K562 (cell line): ENCODE measurements at regions not wholly inside any gene's neighbourhood (a gene's known extent, or its start where the extent isn't known, plus 50 kb on each side); places are given as distances from the start of the nearest gene placed in this dataset.

Source experiments
- ATAC-seq: fragments of 200-7000 bp; cut with Tn5 transposase; 3 replicates; pipeline ENCODE4 v1.9.1; 2020; ENCODE audit warnings: moderate library complexity
- BruUV-seq: library from RNA; stranded (reverse); fragments of 400-500 nt; replicated peaks from 2 replicates; lab custom pipeline; 2021; lab: Mats Ljungman, UMichigan
- CTCF ChIA-PET: fragments of 300-600 bp; formaldehyde crosslinking; extraction: SDS; loops from one replicate; lab custom pipeline; 2021; ENCODE audit warnings: low intra/inter-chr PET ratio; lab: Yijun Ruan, JAX
- POLR2A ChIA-PET: fragments of 300-600, 350-650 bp; sonication (Branson Sonifier 250); formaldehyde crosslinking; extraction: SDS; loops from one replicate; lab custom pipeline; 2021; ENCODE audit warnings: antibody characterized with exemption, inconsistent platforms; lab: Yijun Ruan, JAX
- DNase-seq, 4 experiments: peaks; one replicate each; pipeline versions ENCODE4 v3.0.0 to v3.0.0-alpha.2; 2011 to 2018; ENCODE audit warnings: low spot score in 3 of 4, mixed read lengths in 3 of 4; ENCODE audit errors: extremely low read depth in 1 of 4
- FAIRE-seq: peaks from 2 replicates; lab custom pipeline; 2011; peaks lifted over from hg19 to GRCh38; lab: Jason Lieb, UNC
- H2AFZ ChIP-seq: 2 replicates; pipeline ENCODE4 v1.6.0; 2011; ENCODE audit warnings: low read depth, low read length, control low read depth, inconsistent platforms
- H3K27ac ChIP-seq: fragments of 200-600 bp; 3 replicates; pipeline ENCODE4 v1.8.0; 2011; ENCODE audit warnings: low read depth, mild to moderate bottlenecking, control low read depth, inconsistent platforms, low read length, moderate library complexity, mixed read lengths; ENCODE audit errors: extremely low read depth
- H3K27me3 ChIP-seq, 2 experiments: fragments of 300-600 bp in 1 of 2; 2 replicates in 1 of 2; 3 replicates in 1 of 2; pipeline versions ENCODE4 v1.6.0 to v1.8.0; 2011; ENCODE audit warnings: inconsistent platforms in 2 of 2, low read length in 2 of 2, mild to moderate bottlenecking in 1 of 2, mixed read lengths in 1 of 2, moderate library complexity in 1 of 2; ENCODE audit not compliant: control insufficient read depth in 2 of 2, insufficient read depth in 2 of 2
- H3K36me3 ChIP-seq: fragments of 300-600 bp; 3 replicates; pipeline ENCODE4 v1.8.0; 2011; ENCODE audit warnings: mild to moderate bottlenecking, low read length, inconsistent platforms; ENCODE audit not compliant: control insufficient read depth, insufficient read depth
- H3K4me1 ChIP-seq, 2 experiments: fragments of 200-600 bp in 1 of 2; replicated peaks in 1 of 2; 2 replicates in 1 of 2; 3 replicates in 1 of 2; pipeline versions ENCODE4 v1.5.1 to v1.8.0; 2011; ENCODE audit warnings: inconsistent platforms in 2 of 2, low read length in 2 of 2, mild to moderate bottlenecking in 1 of 2, mixed read lengths in 1 of 2, moderate library complexity in 1 of 2; ENCODE audit not compliant: control insufficient read depth in 2 of 2, insufficient read depth in 2 of 2
- H3K4me2 ChIP-seq: 2 replicates; pipeline ENCODE4 v1.6.1; 2011; ENCODE audit warnings: low read length, control low read depth, inconsistent platforms, mixed read lengths; ENCODE audit not compliant: insufficient read depth
- H3K4me3 ChIP-seq: fragments of 200-600 bp; sonication (generic), shearing (Covaris generic); 2 replicates; pipeline ENCODE4 v1.5.1; 2016; ENCODE audit warnings: control low read depth, inconsistent platforms
- H3K79me2 ChIP-seq: fragments of 200-600 bp; 3 replicates; pipeline ENCODE4 v1.8.0; 2011; ENCODE audit warnings: low read length, inconsistent platforms; ENCODE audit not compliant: control insufficient read depth, insufficient read depth
- H3K9ac ChIP-seq, 2 experiments: 2 replicates each; pipeline versions ENCODE4 v1.6.0 to v1.6.1; 2011; ENCODE audit warnings: low read depth in 2 of 2, low read length in 2 of 2, control low read depth in 1 of 2, inconsistent platforms in 1 of 2, mild to moderate bottlenecking in 1 of 2, mixed read lengths in 1 of 2; ENCODE audit not compliant: insufficient read depth in 1 of 2
- H3K9me1 ChIP-seq: one replicate; pipeline ENCODE4 v1.6.0; 2011; ENCODE audit warnings: inconsistent platforms, mild to moderate bottlenecking, low read length, moderate library complexity; ENCODE audit not compliant: control insufficient read depth, insufficient read depth
- H3K9me3 ChIP-seq: replicated peaks from 2 replicates; pipeline ENCODE4 v1.5.1; 2011; ENCODE audit warnings: low read depth, low read length, inconsistent platforms; ENCODE audit not compliant: control insufficient read depth, insufficient read depth
- H4K20me1 ChIP-seq: replicated peaks from 2 replicates; pipeline ENCODE4 v1.6.1; 2011; ENCODE audit warnings: low read length, inconsistent platforms, mixed read lengths; ENCODE audit not compliant: control insufficient read depth, insufficient read depth
- BRD4 ChIP-seq: fragments of 200-600 bp; sonication (generic); IDR thresholded peaks from 2 replicates; pipeline ENCODE4 v1.6.1; 2017; ENCODE audit warnings: inconsistent platforms
- E2F1 ChIP-seq: sonication (generic); formaldehyde crosslinking; IDR thresholded peaks from 2 replicates; pipeline ENCODE4 v1.8.1; 2023; ENCODE audit warnings: mild to moderate bottlenecking, missing genetic modification reagents, moderate library complexity
- GATAD2B ChIP-seq: fragments of 450-650 bp; IDR thresholded peaks from 2 replicates; pipeline ENCODE4 v1.6.1; 2017; ENCODE audit warnings: mild to moderate bottlenecking, borderline replicate concordance
- PCBP2 ChIP-seq: fragments of 200-400 bp; formaldehyde crosslinking; IDR thresholded peaks from 2 replicates; pipeline ENCODE4 v1.6.1; 2018; ENCODE audit warnings: low read length, low read depth, mild to moderate bottlenecking, moderate library complexity; ENCODE audit not compliant: poor library complexity, severe bottlenecking
- SAFB2 ChIP-seq: fragments of 200-400 bp; formaldehyde crosslinking; IDR thresholded peaks from 2 replicates; pipeline ENCODE4 v1.6.1; 2018; ENCODE audit warnings: borderline replicate concordance, low read length, low read depth, moderate library complexity; ENCODE audit not compliant: severe bottlenecking
- SP1 ChIP-seq: sonication (generic); formaldehyde crosslinking; IDR thresholded peaks from 2 replicates; pipeline ENCODE4 v1.8.1; 2022; ENCODE audit warnings: mild to moderate bottlenecking, missing genetic modification reagents
- ZNF318 ChIP-seq, 2 experiments: fragments of 450-650 bp; IDR thresholded peaks; 2 replicates each; pipeline ENCODE4 v1.6.1; 2016; ENCODE audit warnings: mild to moderate bottlenecking in 2 of 2, borderline replicate concordance in 1 of 2, low read depth in 1 of 2, moderate library complexity in 1 of 2
- ZNF644 ChIP-seq: fragments of 200-800 bp; sonication (Bioruptor generic); IDR thresholded peaks from 2 replicates; pipeline ENCODE4 v1.6.1; 2016; ENCODE audit warnings: low read depth, missing genetic modification characterization, missing compliant biosample characterization
- ZNF695 ChIP-seq: fragments of 450-650 bp; formaldehyde crosslinking; IDR thresholded peaks from 2 replicates; pipeline ENCODE4 v1.4.0; 2020; ENCODE audit warnings: mild to moderate bottlenecking, moderate library complexity
- WGBS: fragments of 100-300 bp; shearing (Covaris generic); methylation state at CpG from one replicate; pipeline ENCODE4 v1.1.6; 2016; ENCODE audit warnings: low coverage, mixed read lengths; ENCODE audit not compliant: insufficient coverage; ENCODE audit errors: missing lambda C conversion rate; 5-methylcytosine and 5-hydroxymethylcytosine counted together
- in situ Hi-C: fragments of 300-500 bp; cut with MboI; formaldehyde crosslinking; loops from 4 replicates; pipeline ENCODE4 v1.15.0; 2018; ENCODE audit warnings: inconsistent platforms, mixed read lengths
- intact Hi-C: fragments of 100-400 bp; cut with micrococcal nuclease; formaldehyde crosslinking; loops from 2 replicates; pipeline ENCODE4 v1.14.2; 2022

- no peak for TF ChIP-seq ZNF318 (IDR thresholded peaks at IDR 0.05; ENCODE audit: borderline replicate concordance in 1 of 2, low read depth in 1 of 2)
Measured at GRCh38 chr5:175168882-175169507, 275.0 kb downstream of the DRD1 start (continued).

- H3K9me1 ChIP-seq: no peaks in the 10 kb centered on the region
- H3K27ac ChIP-seq: no peak overlapping the region
- H3K27me3 ChIP-seq: peaks cover 0 to 4% of the 10 kb centered on the region in 2 experiments; a peak in 1 of 5 replicates
- H3K79me2 ChIP-seq: no peaks in the 10 kb centered on the region
- H3K36me3 ChIP-seq: no peaks in the 10 kb centered on the region
- no peak overlapping the region for H3K9ac ChIP-seq
- no TSS peak for BruUV-seq
- ChIA-PET CTCF (no interaction called here), POLR2A (no interaction called here)
- DNase-seq (no peak), ATAC-seq (no peak), FAIRE-seq (no peak)
- H3K9me3 ChIP-seq: no peaks in the 10 kb centered on the region
- H2AFZ ChIP-seq: no peak overlapping the region
- TF ChIP-seq ZNF644 (tag): no peak
- TF ChIP-seq ZNF695 (CRISPR knock-in tag): no peak
- TF ChIP-seq GATAD2B: no peak
- no peak for TF ChIP-seq E2F1 (CRISPR knock-in tag)
- TF ChIP-seq BRD4: no peak
- TF ChIP-seq PCBP2: no peak
- TF ChIP-seq SAFB2: no peak
- no peak for TF ChIP-seq SP1
- H3K4me3 ChIP-seq: no peak overlapping the region
- intact Hi-C loops (no loop called here), in situ Hi-C loops (no loop called here)
- H3K4me1 ChIP-seq: no peaks in the 10 kb centered on the region
- H4K20me1 ChIP-seq: no peaks in the 10 kb centered on the region; the same call in 1 of the 2 replicates
- WGBS: 0% methylated on average over 2 of the region's 2 CpGs
- H3K4me2 ChIP-seq: no peak overlapping the region
Measured at GRCh38 chr5:175166026-175166425, 278.0 kb downstream of the DRD1 start.
